Neutrophil (primary cell): ENCODE measurements at regions not wholly inside any gene's neighbourhood (a gene's known extent, or its start where the extent isn't known, plus 50 kb on each side); places are given as distances from the start of the nearest gene placed in this dataset.

Experiments used
- H3K27ac ChIP-seq: fragments of 200-600 bp; sonication (generic); 2 replicates; pipeline ENCODE4 v1.5.1; 2016; ENCODE audit warnings: mild to moderate bottlenecking, moderate library complexity
- H3K27me3 ChIP-seq: fragments of 200-600 bp; sonication (generic); 2 replicates; pipeline ENCODE4 v1.6.0; 2016; ENCODE audit warnings: mild to moderate bottlenecking
- H3K36me3 ChIP-seq: fragments of 200-600 bp; sonication (generic); 2 replicates; pipeline ENCODE4 v1.5.1; 2017
- H3K4me1 ChIP-seq, 2 experiments: fragments of 200-600 bp in 1 of 2; sonication (generic) in 1 of 2; 1 replicate in 1 of 2; 2 replicates in 1 of 2; pipeline versions ENCODE4 v1.5.1 to v1.6.1; 2013 to 2016; ENCODE audit warnings: low read depth in 1 of 2, low read length in 1 of 2, mild to moderate bottlenecking in 1 of 2, moderate library complexity in 1 of 2; ENCODE audit not compliant: control insufficient read depth in 1 of 2, insufficient read depth in 1 of 2
- H3K4me3 ChIP-seq, 2 experiments: fragments of 200-600 bp in 1 of 2; sonication (generic) in 1 of 2; 1 replicate in 1 of 2; 2 replicates in 1 of 2; pipeline ENCODE4 v1.5.1; 2013 to 2016; ENCODE audit warnings: low read depth in 1 of 2, low read length in 1 of 2, mild to moderate bottlenecking in 1 of 2, moderate library complexity in 1 of 2
- H3K9me3 ChIP-seq: fragments of 200-600 bp; sonication (generic); 2 replicates; pipeline ENCODE4 v1.5.1; 2016
- CTCF ChIP-seq: fragments of 200-600 bp; sonication (generic); IDR thresholded peaks from 2 replicates; pipeline ENCODE4 v1.5.1; 2016; ENCODE audit warnings: antibody characterized with exemption

GRCh38 chr4:116752027-116752426, 333.3 kb downstream of the TRAM1L1 start:
- no peak overlapping the region for H3K27ac ChIP-seq
- no peak for TF ChIP-seq CTCF
- no peaks in the 10 kb centered on the region for H3K4me1 ChIP-seq
- H3K27me3 ChIP-seq, result no peaks in the 10 kb centered on the region
- H3K9me3 ChIP-seq, result no peaks in the 10 kb centered on the region
- no peak overlapping the region for H3K4me3 ChIP-seq
- no peaks in the 10 kb centered on the region for H3K36me3 ChIP-seq

- Histone ChIP-seq H3K4me3 (no peak overlapping the region), H3K4me1 (no peaks in the 10 kb centered on the region), H3K27ac (no peak overlapping the region), H3K9me3 (no peaks in the 10 kb centered on the region), H3K36me3 (no peaks in the 10 kb centered on the region), H3K27me3 (no peaks in the 10 kb centered on the region)
- TF ChIP-seq CTCF, result no peak
Measured at GRCh38 chr4:116736756-116737155, 348.6 kb downstream of the TRAM1L1 start.

- TF ChIP-seq CTCF, result no peak
- Histone ChIP-seq H3K9me3 (no peaks in the 10 kb centered on the region), H3K27ac (no peak overlapping the region), H3K4me1 (no peaks in the 10 kb centered on the region), H3K27me3 (no peaks in the 10 kb centered on the region), H3K36me3 (no peaks in the 10 kb centered on the region), H3K4me3 (no peak overlapping the region)
Measured at GRCh38 chr4:116734178-116734577, 351.2 kb downstream of the TRAM1L1 start.

GRCh38 chr4:116733370-116733769, 352.0 kb downstream of the TRAM1L1 start:
- Histone ChIP-seq H3K27me3 (no peaks in the 10 kb centered on the region), H3K9me3 (no peaks in the 10 kb centered on the region), H3K36me3 (no peaks in the 10 kb centered on the region), H3K27ac (no peak overlapping the region), H3K4me1 (no peaks in the 10 kb centered on the region), H3K4me3 (no peak overlapping the region)
- TF ChIP-seq CTCF, result no peak

GRCh38 chr4:116726523-116726922, 358.9 kb downstream of the TRAM1L1 start:
- Histone ChIP-seq H3K36me3 (no peaks in the 10 kb centered on the region), H3K9me3 (no peaks in the 10 kb centered on the region), H3K27me3 (no peaks in the 10 kb centered on the region), H3K27ac (no peak overlapping the region), H3K4me1 (no peaks in the 10 kb centered on the region), H3K4me3 (no peak overlapping the region)
- no peak for TF ChIP-seq CTCF

- Histone ChIP-seq H3K4me3 (no peak overlapping the region), H3K9me3 (no peaks in the 10 kb centered on the region), H3K4me1 (no peaks in the 10 kb centered on the region), H3K36me3 (no peaks in the 10 kb centered on the region), H3K27ac (no peak overlapping the region), H3K27me3 (no peaks in the 10 kb centered on the region)
- TF ChIP-seq CTCF, result no peak
Measured at GRCh38 chr4:116724249-116724648, 361.1 kb downstream of the TRAM1L1 start.
